OCI-LY7 (cell line): ENCODE measurements at regions not wholly inside any gene's neighbourhood (a gene's known extent, or its start where the extent isn't known, plus 50 kb on each side); places are given as distances from the start of the nearest gene placed in this dataset.

Experiments
- CTCF ChIP-seq: fragments of 200-600 bp; sonication (generic); conservative IDR thresholded peaks from 2 replicates; pipeline ENCODE4 v1.5.1; 2014; ENCODE audit warnings: mild to moderate bottlenecking, antibody characterized with exemption, low read length, moderate library complexity, mixed read lengths
- EZH2phosphoT487 ChIP-seq: fragments of 200-600 bp; sonication (generic); IDR thresholded peaks from 2 replicates; pipeline ENCODE4 v1.6.1; 2018; ENCODE audit warnings: low read depth, borderline replicate concordance, mild to moderate bottlenecking, mixed run types, antibody characterized with exemption, low read length, moderate library complexity, mixed read lengths

DNA sequence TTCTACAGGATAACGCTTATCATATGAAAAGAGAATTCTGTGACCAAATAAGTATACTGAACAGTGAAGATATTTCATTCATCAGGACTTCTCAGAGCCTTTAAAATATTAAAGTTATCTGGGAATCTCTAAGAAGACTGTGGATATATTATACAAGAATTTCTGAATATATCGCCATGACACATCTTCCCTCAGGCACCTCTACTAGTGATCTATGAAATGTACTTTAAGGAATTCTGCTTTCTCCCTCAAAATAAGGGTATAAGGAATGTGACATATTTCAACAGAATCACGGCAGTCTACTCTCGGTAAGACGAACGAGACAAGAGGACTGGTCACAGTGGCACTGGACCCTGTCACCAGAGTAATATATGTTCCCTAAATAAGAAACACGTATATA is 504.2 kb upstream of the PHF14 start:
- TF ChIP-seq CTCF (no peak), EZH2phosphoT487 (no peak)
